ENCODE measurements at regions not wholly inside any gene's neighbourhood (a gene's known extent, or its start where the extent isn't known, plus 50 kb on each side); places are given as distances from the start of the nearest gene placed in this dataset.

DNA sequence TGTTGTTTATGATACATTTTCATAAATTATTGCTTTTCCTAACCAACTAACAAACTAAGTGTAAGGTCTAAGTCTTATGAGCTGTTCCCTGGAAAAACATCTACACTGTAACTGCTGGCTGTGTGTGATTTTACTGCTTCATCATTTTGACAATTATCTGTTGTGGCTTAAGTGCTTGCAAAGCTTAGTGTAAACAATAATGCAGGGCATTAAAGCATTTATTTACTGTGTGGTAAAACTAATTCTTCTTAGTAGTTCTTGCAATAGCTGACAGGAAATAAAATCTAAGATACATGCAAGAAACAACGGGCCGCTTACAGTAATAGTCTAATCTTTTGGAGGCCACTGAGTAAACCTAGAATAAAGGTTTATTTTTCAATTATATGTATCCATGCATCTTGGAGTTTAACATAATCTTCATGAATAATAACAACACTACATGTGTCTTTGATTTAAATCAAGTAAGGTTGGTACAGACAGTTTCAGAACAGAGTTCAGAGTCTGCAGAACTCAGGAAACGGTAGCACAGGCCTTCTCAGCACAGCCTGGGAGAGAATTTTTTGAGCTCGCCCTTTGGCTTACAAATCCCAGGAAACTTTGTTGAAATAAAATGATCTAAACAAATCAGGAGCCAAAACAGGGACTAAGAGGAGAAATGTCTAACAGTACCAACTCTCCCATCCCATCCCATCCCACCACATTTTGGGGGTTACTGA lies 473.1 kb downstream of the NR2F1-AS1 start:
- DNase-seq (ENCODE audit: low read depth), result no peak
- no peak overlapping the region for H3K4me3 ChIP-seq (replicated peaks; ENCODE audit: low read depth, low read length)
- TF ChIP-seq, protein P1, sequence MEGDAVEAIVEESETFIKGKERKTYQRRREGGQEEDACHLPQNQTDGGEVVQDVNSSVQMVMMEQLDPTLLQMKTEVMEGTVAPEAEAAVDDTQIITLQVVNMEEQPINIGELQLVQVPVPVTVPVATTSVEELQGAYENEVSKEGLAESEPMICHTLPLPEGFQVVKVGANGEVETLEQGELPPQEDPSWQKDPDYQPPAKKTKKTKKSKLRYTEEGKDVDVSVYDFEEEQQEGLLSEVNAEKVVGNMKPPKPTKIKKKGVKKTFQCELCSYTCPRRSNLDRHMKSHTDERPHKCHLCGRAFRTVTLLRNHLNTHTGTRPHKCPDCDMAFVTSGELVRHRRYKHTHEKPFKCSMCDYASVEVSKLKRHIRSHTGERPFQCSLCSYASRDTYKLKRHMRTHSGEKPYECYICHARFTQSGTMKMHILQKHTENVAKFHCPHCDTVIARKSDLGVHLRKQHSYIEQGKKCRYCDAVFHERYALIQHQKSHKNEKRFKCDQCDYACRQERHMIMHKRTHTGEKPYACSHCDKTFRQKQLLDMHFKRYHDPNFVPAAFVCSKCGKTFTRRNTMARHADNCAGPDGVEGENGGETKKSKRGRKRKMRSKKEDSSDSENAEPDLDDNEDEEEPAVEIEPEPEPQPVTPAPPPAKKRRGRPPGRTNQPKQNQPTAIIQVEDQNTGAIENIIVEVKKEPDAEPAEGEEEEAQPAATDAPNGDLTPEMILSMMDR (IDR thresholded peaks at IDR 0.05; ENCODE audit: low read length, missing control alignments), result no peak

DNA sequence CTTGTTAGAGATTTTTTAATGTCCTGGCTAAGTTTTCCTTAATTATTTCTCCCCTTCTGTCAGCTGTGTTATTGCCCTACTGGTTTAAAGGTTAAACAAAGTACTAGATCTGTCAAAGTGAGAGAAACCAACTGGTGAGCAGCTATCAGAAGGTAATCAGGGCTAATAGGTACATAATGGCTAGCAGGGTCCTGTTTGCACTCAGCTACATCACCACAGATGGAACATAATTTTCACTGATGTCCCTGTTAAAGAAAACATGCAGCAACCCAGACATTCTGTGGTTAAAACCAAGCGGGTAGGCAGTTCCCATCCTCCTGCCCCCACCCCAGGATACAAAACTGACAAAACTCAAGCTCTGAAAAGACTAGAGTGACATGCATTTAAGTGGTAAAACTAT lies 473.9 kb downstream of the NR2F1-AS1 start:
- DNase-seq (ENCODE audit: low read depth), result no peak
- TF ChIP-seq, protein P1 (IDR thresholded peaks at IDR 0.05; ENCODE audit: low read length, missing control alignments), result no peak
- no peak overlapping the region for H3K4me3 ChIP-seq (replicated peaks; ENCODE audit: low read depth, low read length)

DNA sequence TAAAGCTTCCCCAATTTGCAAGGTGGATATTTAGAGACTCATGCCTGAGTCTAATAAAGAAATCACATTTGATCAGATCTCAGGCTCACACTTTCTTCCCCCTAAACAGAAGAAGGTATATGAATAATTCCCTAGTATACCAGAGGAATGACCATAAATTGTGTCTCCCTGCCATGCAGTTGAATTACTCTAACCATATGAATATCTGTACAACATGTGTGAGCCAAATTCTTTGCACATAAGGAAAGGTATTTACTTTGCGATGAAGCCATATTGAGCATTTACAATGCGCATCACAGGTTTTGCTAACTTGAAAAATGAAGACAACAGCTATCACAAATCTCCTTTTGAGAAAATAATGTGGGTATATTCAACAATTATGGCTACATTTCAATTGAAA lies 479.4 kb downstream of the NR2F1-AS1 start:
- no peak overlapping the region for H3K4me3 ChIP-seq (replicated peaks; ENCODE audit: low read depth, low read length)
- DNase-seq (ENCODE audit: low read depth), result no peak
- TF ChIP-seq, protein P1 (IDR thresholded peaks at IDR 0.05; ENCODE audit: low read length, missing control alignments), result no peak

DNA sequence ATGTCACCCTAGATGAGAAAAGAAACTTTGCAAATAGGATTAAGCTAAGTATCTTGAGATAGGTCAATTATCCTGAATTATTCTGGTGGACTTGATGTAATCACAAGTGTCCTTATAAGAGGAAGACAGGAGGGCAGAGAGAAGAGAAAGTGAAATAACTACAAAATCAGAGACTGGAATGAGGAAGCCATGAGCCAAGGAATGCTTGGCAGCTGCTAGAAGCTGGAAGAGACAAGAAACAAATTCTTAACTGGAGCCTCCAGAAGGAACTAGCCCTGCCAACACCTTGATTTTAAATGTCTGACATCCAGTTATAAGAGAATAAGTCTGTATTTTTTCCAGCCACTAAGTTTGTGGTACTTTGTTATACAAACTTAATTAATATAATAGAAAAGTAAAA lies 480.0 kb downstream of the NR2F1-AS1 start:
- DNase-seq (ENCODE audit: low read depth), result peak; percentile 45
- H3K4me3 ChIP-seq (replicated peaks; ENCODE audit: low read depth, low read length), result no peak overlapping the region
- TF ChIP-seq, protein P1 (IDR thresholded peaks at IDR 0.05; ENCODE audit: low read length, missing control alignments), result no peak

DNA sequence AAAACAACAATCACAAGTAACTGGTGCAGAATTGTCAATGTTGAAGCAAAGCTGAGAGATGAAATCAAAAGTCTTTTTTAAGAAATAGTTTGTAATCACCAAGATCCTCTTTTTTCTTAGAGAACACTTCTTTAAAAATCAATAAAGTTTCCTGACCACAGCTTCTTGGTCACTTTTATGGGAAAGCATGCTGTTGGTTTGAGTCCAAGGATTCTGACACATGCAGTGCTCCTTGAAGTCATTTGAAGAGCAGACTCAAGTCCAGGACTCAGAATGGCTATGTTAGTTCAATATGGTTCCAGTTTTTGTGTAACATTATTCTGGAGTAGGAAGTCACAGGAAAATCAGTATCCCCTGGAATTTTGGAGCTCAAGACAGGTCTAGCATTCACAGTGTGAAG lies 480.6 kb downstream of the NR2F1-AS1 start:
- no peak overlapping the region for H3K4me3 ChIP-seq (replicated peaks; ENCODE audit: low read depth, low read length)
- TF ChIP-seq, protein P1 (IDR thresholded peaks at IDR 0.05; ENCODE audit: low read length, missing control alignments), result no peak
- peak; percentile 43 for DNase-seq (ENCODE audit: low read depth)

DNA sequence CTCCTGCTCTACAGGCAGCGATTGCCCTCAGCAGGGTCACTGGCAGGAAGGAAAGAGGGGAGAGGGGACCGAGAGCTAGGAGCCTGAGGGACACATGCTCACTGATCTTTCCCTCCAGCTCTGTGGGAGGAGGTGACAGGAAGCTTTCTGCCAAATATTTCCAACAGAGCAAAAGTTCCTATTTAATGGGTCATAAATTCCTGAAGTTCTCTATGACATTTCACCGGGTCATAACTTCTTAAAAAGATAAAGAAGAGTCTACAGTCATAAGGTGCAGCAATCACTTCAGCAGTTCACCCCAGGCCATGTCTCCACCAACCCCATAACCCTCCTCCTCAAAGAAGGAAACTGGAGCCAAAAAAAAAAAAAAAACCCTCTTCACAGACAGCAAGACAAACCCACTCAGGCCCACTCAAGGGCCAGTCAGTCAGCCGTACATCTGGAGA lies 481.1 kb downstream of the NR2F1-AS1 start:
- no peak for DNase-seq (ENCODE audit: low read depth)

More for the DNA sequence above, 481.1 kb downstream of the NR2F1-AS1 start:
- TF ChIP-seq, protein P1 (IDR thresholded peaks at IDR 0.05; ENCODE audit: low read length, missing control alignments), result no peak
- no peak overlapping the region for H3K4me3 ChIP-seq (replicated peaks; ENCODE audit: low read depth, low read length)
